Sigmoid colon (tissue), 6 donors: ENCODE measurements at regions not wholly inside any gene's neighbourhood (a gene's known extent, or its start where the extent isn't known, plus 50 kb on each side); places are given as distances from the start of the nearest gene placed in this dataset.

Source experiments
- DNase-seq: peaks from one replicate; pipeline ENCODE4 v3.0.0-alpha.2; 2019
- H3K27ac ChIP-seq, 4 donors: fragments of 200-600 bp; sonication (generic); one replicate each; pipeline ENCODE4 v1.5.1; 2016 to 2019; ENCODE audit warnings: mild to moderate bottlenecking in 1 of 4
- H3K27me3 ChIP-seq, 3 donors: fragments of 200-600 bp; sonication (generic); one replicate each; pipeline ENCODE4 v1.5.1; 2019; ENCODE audit warnings: mild to moderate bottlenecking in 1 of 3
- H3K36me3 ChIP-seq, 4 donors: fragments of 200-600 bp; sonication (generic); one replicate each; pipeline ENCODE4 v1.5.1; 2016 to 2019
- H3K4me1 ChIP-seq, 4 donors: fragments of 200-600 bp; sonication (generic); one replicate each; pipeline ENCODE4 v1.5.1; 2017 to 2019
- H3K4me3 ChIP-seq, 4 donors: fragments of 200-600 bp; sonication (generic); one replicate each; pipeline ENCODE4 v1.5.1; 2017 to 2019; ENCODE audit warnings: mild to moderate bottlenecking in 2 of 4, moderate library complexity in 1 of 4
- H3K9me3 ChIP-seq, 4 donors: fragments of 200-600 bp in 3 of 4; sonication (generic) in 3 of 4; one replicate each; pipeline versions ENCODE4 v1.5.1 to v1.6.1; 2013 to 2019
- EP300 ChIP-seq, 4 donors: sonication (generic); formaldehyde crosslinking; IDR thresholded peaks; one replicate each; pipeline ENCODE4 v1.6.1; 2017; ENCODE audit warnings: antibody characterized with exemption in 4 of 4
- POLR2A ChIP-seq, 2 donors: fragments of 450-650 bp; IDR thresholded peaks; one replicate each; pipeline ENCODE4 v1.6.1; 2016; ENCODE audit warnings: antibody characterized with exemption in 2 of 2, mild to moderate bottlenecking in 2 of 2, moderate library complexity in 2 of 2
- POLR2AphosphoS5 ChIP-seq, 4 donors: sonication (generic); formaldehyde crosslinking; IDR thresholded peaks; one replicate each; pipeline ENCODE4 v1.6.1; 2017; ENCODE audit warnings: antibody characterized with exemption in 4 of 4
- WGBS, 2 donors: extraction: QIAGEN DNeasy Blood & Tissue Kit; methylation state at CpG; one replicate each; pipeline ENCODE4 v1.1.7; 2013; 5-methylcytosine and 5-hydroxymethylcytosine counted together
- intact Hi-C: fragments of 100-400 bp; cut with DNase I; formaldehyde crosslinking; loops from one replicate; pipeline ENCODE4 v1.15.1; 2023
- TF ChIP-seq, protein P1 (sequence below), 4 experiments: fragments of 450-650 bp in 3 of 4; fragments of 200-600 bp in 1 of 4; IDR thresholded peaks; one replicate each; pipeline ENCODE4 v1.5.1; 2016 to 2019; ENCODE audit warnings: antibody characterized with exemption in 4 of 4, mild to moderate bottlenecking in 3 of 4, moderate library complexity in 2 of 4
- donor health status: healthy with polysubstance abuse.
- donor health status: healthy.

DNA sequence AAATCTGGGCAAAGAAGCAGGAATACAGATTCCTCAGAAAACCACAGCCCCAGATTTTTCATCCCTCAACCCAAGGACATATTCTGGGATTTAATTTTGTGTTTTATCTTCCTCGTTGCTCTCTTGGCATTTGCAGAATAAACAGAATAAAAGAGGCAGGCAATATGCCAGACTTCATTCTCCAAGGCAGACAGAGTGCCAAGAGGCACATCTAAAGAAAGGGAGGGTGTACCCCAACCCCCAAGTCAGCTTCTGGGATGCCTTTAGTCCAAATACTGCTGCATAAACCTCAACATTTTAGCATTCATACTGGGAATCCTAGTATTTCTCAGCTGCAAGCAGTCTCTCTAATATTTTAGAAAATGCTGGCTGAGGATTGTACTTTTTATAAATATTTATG is 629.2 kb downstream of the KLHL13 start:
- H3K27ac ChIP-seq, result peak overlapping the region in 2 of 4 donors; percentile 45 to 48
- intact Hi-C loops, result no loop called here
- H3K4me1 ChIP-seq, result peaks cover 0 to 12% (median 8%) of the 10 kb centered on the region in 4 donors
- TF ChIP-seq, protein P1, sequence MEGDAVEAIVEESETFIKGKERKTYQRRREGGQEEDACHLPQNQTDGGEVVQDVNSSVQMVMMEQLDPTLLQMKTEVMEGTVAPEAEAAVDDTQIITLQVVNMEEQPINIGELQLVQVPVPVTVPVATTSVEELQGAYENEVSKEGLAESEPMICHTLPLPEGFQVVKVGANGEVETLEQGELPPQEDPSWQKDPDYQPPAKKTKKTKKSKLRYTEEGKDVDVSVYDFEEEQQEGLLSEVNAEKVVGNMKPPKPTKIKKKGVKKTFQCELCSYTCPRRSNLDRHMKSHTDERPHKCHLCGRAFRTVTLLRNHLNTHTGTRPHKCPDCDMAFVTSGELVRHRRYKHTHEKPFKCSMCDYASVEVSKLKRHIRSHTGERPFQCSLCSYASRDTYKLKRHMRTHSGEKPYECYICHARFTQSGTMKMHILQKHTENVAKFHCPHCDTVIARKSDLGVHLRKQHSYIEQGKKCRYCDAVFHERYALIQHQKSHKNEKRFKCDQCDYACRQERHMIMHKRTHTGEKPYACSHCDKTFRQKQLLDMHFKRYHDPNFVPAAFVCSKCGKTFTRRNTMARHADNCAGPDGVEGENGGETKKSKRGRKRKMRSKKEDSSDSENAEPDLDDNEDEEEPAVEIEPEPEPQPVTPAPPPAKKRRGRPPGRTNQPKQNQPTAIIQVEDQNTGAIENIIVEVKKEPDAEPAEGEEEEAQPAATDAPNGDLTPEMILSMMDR (IDR thresholded peaks at IDR 0.05), result no peak
- TF ChIP-seq EP300 (IDR thresholded peaks at IDR 0.05), result no peak
- no peak for TF ChIP-seq POLR2A (IDR thresholded peaks at IDR 0.05)
- TF ChIP-seq POLR2AphosphoS5 (IDR thresholded peaks at IDR 0.05), result no peak
- H3K4me3 ChIP-seq, result no peak overlapping the region
- WGBS, 2 donors, result 7 to 40% methylated on average over 1 of the region's 1 CpG
- no peaks in the 10 kb centered on the region for H3K36me3 ChIP-seq
- no peaks in the 10 kb centered on the region for H3K27me3 ChIP-seq
- H3K9me3 ChIP-seq, result no peaks in the 10 kb centered on the region
- no peak for DNase-seq

DNA sequence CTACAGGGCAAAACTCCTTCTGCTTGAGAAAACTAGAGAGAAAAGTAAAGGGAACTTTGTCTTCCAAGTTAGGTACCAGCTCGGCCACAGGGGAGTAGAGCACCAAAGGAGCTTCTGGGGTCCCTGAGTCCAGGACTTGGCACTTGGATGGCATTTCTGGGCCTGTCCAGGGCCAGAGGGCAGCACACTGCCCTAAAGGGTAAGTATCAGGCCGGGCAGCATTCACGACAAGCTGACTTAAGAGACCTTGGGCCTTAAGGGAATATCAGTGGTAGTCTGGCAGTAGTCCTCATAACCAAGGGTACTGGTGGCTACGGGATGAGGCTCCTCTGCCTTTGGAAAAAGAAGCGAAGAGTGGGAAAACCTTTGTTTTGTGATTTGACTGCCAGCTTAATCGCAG is 632.7 kb downstream of the KLHL13 start:
- Histone ChIP-seq H3K4me1 (peaks cover 0 to 12% (median 8%) of the 10 kb centered on the region in 4 donors), H3K27ac (no peak overlapping the region), H3K27me3 (no peaks in the 10 kb centered on the region), H3K36me3 (no peaks in the 10 kb centered on the region), H3K9me3 (no peaks in the 10 kb centered on the region), H3K4me3 (no peak overlapping the region)
- no peak for DNase-seq
- TF ChIP-seq EP300 (IDR thresholded peaks at IDR 0.05) (no peak), POLR2A (IDR thresholded peaks at IDR 0.05) (no peak), POLR2AphosphoS5 (IDR thresholded peaks at IDR 0.05) (no peak)
- TF ChIP-seq, protein P1 (IDR thresholded peaks at IDR 0.05), result no peak
- 79 to 88% methylated on average over 6 of the region's 6 CpGs for WGBS, 2 donors
- intact Hi-C loops, result no loop called here

DNA sequence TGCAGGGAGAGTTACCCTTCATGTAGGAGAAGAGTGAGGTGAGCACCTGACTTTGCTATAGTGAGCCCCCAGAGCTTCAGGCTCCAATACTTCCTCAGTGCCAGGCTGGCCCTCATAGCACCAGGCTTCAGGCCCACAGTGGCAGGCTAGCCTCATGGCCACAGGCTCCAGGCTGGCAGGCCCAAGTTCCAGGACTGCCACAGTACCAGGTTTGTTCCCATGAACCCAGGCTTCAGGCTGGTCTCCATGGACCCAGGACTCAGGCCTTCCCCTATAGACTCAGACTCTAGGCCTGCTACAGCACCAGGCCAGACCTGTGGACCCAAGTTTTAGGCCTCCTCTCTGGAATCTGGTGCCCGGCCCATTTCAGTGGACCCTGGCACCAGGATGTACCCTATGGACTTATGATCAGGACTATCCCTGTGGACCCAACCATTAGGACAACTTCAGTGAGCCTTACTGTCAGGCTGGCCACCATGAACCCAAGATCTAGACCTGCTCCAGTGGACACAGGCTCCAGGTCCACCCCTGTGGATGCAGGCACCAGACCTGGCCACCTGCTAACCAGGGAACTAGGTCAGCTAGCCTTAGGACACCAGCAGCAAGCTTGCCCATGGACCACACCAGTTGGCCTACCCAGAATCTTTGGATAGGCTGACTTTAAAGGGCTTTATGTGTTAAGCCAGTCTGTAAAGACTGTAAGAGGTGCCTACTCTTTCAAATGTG is 658.2 kb downstream of the KLHL13 start:
- intact Hi-C loops, result no loop called here
- WGBS, 2 donors, result 87 to 97% methylated on average over 1 of the region's 1 CpG
- no peaks in the 10 kb centered on the region for H3K27me3 ChIP-seq
- DNase-seq, result no peak
- TF ChIP-seq POLR2AphosphoS5 (IDR thresholded peaks at IDR 0.05) (no peak), EP300 (IDR thresholded peaks at IDR 0.05) (no peak), POLR2A (IDR thresholded peaks at IDR 0.05) (no peak)
- TF ChIP-seq, protein P1 (IDR thresholded peaks at IDR 0.05), result no peak
- no peak overlapping the region for H3K27ac ChIP-seq
- no peak overlapping the region for H3K4me3 ChIP-seq
- no peaks in the 10 kb centered on the region for H3K9me3 ChIP-seq
- H3K4me1 ChIP-seq, result no peaks in the 10 kb centered on the region
- no peaks in the 10 kb centered on the region for H3K36me3 ChIP-seq

DNA sequence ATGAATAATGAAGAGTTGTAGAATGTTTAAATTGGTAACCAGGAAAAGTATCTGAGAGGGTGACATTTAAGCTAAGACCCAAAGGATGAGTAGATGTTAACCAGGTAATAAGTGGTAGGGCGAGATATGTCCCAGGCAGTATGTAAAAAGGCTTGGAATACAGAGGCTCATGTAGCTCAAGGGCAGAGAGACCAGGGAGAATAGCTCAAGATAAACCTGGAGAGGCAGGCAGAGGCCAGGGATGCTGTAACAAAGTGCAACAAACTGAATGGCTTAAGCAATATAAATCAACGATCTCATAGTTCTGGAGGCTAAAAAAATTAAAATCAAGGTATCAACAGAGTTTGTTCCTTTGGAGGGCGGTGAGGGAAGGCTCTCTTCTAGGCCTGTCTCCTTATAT is 660.8 kb downstream of the KLHL13 start:
- WGBS, 2 donors, result 81 to 91% methylated on average over 3 of the region's 3 CpGs
- intact Hi-C loops, result no loop called here
- Histone ChIP-seq H3K9me3 (no peaks in the 10 kb centered on the region), H3K4me1 (no peaks in the 10 kb centered on the region), H3K27me3 (no peaks in the 10 kb centered on the region), H3K27ac (no peak overlapping the region), H3K36me3 (no peaks in the 10 kb centered on the region), H3K4me3 (no peak overlapping the region)
- no peak for DNase-seq
- TF ChIP-seq EP300 (IDR thresholded peaks at IDR 0.05) (no peak), POLR2AphosphoS5 (IDR thresholded peaks at IDR 0.05) (no peak), POLR2A (IDR thresholded peaks at IDR 0.05) (no peak)
- TF ChIP-seq, protein P1 (IDR thresholded peaks at IDR 0.05), result no peak

DNA sequence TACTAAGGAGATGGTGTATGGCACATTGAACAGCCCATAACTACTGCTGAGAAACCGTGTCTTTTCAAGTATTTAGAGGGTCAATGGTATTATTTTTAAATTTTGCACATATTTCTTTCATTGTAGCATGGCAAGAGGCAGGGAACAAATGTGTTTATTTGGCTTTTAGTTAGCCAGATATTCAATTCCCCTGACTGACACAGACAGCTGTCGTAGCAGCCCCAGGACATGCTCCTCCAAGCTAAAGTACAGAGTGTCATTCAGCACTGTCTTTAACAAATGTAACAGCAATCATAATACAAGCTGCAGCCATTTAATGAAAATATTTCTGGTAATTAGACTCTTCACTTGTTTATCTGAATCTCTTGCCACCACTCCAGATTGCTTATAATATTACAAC is 687.1 kb downstream of the KLHL13 start:
- Histone ChIP-seq H3K27me3 (no peaks in the 10 kb centered on the region), H3K9me3 (no peaks in the 10 kb centered on the region), H3K36me3 (no peaks in the 10 kb centered on the region), H3K27ac (no peak overlapping the region), H3K4me1 (no peaks in the 10 kb centered on the region), H3K4me3 (no peak overlapping the region)
- no peak for DNase-seq
- WGBS, 2 donors, result 64 to 68% methylated on average over 2 of the region's 2 CpGs
- intact Hi-C loops, result no loop called here
- no peak for TF ChIP-seq POLR2A (IDR thresholded peaks at IDR 0.05)
- no peak for TF ChIP-seq EP300 (IDR thresholded peaks at IDR 0.05)
- TF ChIP-seq POLR2AphosphoS5 (IDR thresholded peaks at IDR 0.05), result no peak
- TF ChIP-seq, protein P1 (IDR thresholded peaks at IDR 0.05), result no peak
